NCI-H524 treated with DMSO at 0.1 percent for 48 hours (cell line): ENCODE measurements at regions not wholly inside any gene's neighbourhood (a gene's known extent, or its start where the extent isn't known, plus 50 kb on each side); places are given as distances from the start of the nearest gene placed in this dataset.
"Not testable (repeated sequence)": the region's sequence is repeated elsewhere in the genome, so short reads cannot be mapped to it uniquely, and the experiment has no call there.

ENCODE experiments used
- DNase-seq: peaks from one replicate; lab custom pipeline; 2025; lab: John Stamatoyannopoulos, UW

GRCh38 chr2:59276033-59276432, 1034.9 kb upstream of the FANCL start:
- DNase-seq, result no peak

GRCh38 chr2:59266453-59266852, 1025.3 kb upstream of the FANCL start:
- no peak for DNase-seq

DNA sequence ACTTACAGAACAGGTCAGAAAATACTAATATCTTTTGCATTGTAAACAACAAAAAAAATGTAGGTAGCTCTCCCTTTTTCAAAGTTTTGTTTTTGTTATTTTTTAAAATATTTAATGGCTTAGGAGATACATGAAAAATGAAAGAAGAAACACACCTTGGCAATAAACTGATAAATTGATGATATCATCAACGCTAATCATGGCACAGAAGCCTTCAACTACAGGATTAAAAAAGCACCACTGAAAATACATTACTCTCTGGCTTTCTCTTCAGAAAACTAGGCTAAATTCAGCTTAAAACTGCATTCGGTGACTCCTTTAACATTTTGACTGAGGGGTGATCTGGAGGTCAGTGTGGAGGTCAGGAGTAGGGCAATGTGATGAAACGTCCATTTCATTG, 1018.8 kb upstream of the FANCL start:
- no peak for DNase-seq

DNA sequence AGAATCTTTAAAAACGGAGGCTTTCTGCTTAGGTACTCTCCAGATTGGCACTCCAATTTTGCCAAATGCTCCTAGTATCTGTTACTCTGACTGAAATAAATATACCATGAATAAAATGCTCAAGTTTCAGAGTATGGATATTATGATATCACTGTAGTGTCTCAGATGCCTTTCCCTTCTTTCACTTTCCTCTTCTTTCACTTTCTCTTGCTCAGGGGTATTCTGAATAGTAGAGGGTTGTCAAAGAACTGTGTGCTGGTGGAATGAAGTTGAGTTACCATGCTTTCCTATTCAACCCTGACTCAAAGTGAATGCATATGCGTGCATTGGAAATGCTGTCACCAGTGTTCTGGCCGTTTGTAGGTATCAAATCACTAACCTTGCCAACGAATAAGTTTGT, 1015.2 kb upstream of the FANCL start:
- no peak for DNase-seq

DNA sequence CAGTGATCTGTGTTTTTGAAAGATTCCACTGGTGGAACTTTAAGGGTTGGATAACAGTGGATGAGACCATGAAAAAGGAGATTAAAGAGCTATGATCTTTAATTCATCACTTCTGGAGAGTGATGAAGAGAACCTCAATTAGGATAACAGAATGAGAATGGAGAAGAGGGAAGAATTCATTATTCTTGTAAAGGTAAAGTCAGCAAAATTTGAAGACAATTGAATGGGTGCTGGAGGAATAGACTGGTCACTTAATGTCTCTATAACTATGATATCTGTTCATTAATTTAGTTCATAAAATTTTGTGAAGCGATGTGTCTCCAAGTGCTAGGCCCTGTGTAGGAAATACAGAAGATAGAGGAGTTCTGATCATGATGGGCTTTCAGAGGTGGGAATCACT, 1013.2 kb upstream of the FANCL start:
- no peak for DNase-seq

- no peak for DNase-seq
Measured at GRCh38 chr2:59250307-59250677, 1009.2 kb upstream of the FANCL start.

DNA sequence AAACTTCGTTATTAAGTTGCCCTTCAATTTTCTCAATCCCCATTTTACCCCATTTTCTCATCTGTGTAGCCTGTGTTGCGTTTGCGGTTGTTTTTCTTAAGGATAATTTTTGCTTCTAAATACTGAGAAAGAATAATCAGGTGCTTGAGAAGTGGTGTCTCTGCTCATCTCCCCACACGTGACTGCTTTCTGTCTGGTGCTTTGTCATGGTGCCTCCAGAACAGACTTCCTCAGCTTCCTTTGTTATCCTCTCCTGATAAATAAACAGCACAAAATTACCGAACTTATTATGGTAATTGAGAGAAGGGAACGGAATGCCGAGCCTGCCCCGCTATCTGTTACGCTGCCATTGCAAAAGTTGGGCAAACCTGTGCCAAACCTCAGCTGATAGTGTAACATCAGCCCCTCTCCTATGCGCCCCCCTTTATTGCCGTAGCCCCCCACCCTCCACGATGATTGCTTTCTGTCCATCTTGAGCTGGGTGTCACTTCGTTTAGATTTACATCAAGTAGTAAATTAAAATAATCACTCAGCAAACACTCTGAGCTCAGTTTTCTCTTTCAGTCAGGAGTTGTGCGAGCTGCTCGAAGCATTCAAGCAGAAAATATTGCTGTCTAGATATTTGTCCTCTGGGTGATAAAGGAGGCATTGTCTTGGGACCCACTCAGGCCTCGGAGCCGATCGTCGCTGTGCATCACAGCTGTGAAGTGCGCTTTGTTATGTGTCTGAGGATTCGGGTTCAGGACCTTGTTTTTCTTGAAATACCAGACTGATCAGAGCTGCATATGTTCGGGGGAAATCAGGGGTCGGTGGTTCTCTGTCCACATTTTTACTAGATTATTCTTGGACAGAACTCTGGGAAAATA, 1008.5 kb upstream of the FANCL start:
- no peak for DNase-seq

DNA sequence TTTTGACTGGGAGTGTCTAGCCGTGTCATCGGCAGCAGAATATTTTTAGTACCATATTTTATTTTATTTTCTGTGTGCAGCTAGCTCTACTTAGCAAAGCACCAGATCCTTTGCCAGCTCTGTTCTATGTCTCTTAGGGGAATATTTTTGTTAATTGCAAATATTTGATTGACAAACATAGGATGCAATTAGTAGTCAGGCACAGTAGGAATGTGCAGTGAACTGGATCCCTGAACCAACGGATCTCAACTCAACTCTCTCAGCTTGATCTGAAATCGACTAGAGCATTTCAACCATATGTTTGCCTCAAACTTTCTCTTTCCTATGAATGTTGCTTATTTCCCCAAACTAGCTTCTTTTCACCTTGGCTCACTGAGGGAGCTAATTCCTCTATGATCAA, 998.0 kb upstream of the FANCL start:
- DNase-seq, result no peak

- DNase-seq, result no peak
Measured at GRCh38 chr2:59237311-59237710, 996.2 kb upstream of the FANCL start.

- no peak for DNase-seq
Measured at GRCh38 chr2:59236723-59237122, 995.6 kb upstream of the FANCL start.

DNA sequence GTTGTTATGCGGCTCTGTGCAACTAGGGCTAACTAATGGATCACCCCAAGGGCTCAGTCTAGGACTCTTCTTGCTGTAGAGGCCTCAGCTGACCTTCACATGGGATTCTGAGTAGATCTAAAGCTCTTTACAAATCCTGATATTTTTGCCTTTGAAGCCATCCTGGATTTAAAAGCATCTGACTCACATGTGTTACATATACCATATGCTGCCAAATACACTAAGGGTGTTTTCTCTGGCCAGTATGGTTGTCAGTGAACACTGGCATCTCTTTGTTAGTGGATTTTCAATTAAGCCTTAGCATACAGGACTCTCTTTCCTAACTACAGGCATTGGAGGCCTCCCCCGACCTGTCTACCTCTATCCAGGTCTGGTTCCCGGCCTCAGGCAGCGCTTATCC, 992.8 kb upstream of the FANCL start:
- DNase-seq, result no peak

- no peak for DNase-seq
Measured at GRCh38 chr2:59233448-59233847, 992.3 kb upstream of the FANCL start.

- DNase-seq, result no peak
Measured at GRCh38 chr2:59232394-59233165, 991.5 kb upstream of the FANCL start.

DNA sequence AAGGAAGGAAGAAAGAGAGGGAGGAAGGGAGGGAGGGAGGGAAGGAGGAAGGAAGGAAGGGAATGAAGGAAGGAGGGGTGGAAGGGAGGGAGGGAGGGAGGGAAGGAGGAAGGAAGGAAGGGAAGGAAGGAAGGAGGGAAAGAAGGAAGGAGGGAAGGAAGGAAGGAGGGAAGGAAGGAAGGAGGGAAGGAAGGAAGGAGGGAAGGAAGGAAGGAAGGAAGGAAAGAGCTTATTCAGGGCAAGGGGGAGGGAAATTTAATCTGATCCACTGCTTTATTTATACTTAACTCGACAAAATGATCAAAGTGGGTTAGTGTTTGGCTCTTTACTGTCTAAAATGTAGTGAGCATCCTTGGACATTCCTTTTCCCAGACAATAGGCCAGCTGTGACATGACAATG, 985.2 kb upstream of the FANCL start:
- not testable (repeated sequence) for DNase-seq

GRCh38 chr2:59223742-59224141, 982.6 kb upstream of the FANCL start:
- DNase-seq, result no peak

DNA sequence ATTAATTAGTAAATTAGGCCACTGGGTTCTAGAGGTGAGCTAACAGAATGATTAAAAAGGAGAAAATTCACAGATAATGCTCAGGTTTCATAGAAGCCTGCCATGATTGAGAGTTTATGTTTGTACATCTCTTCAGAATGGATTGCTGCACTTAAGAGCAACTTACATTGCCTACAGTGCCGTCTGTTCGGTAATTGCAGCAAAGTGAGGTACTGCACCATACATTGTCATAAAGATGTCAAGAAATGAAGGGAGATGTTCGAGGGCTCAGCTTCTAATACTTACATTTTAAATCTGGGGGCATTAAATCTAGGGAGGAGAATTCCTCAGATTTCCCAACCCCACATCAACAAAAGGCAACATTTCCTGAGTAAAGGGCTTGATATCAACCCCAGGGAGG, 976.2 kb upstream of the FANCL start:
- no peak for DNase-seq

DNA sequence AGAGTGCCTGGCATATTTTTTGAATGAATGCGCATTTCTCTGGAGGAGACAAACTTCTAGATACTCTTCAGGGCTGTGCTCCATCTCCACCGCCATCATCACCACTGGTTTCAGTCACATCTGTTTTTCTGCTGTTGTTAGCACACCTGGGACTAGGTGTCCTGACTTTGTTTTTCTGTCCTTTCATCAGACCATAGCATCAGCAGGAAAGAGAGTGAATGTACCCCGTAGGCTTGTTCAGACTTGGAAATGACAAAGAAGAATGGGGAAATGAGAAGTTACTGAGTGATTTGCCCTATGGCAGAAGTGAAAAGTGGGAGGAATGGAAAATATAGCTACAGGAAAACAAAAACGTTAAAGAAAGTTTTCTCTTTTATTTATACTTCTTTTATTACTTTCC, 965.2 kb upstream of the FANCL start:
- DNase-seq, result no peak

- no peak for DNase-seq
Measured at GRCh38 chr2:59204040-59204439, 962.9 kb upstream of the FANCL start.

DNA sequence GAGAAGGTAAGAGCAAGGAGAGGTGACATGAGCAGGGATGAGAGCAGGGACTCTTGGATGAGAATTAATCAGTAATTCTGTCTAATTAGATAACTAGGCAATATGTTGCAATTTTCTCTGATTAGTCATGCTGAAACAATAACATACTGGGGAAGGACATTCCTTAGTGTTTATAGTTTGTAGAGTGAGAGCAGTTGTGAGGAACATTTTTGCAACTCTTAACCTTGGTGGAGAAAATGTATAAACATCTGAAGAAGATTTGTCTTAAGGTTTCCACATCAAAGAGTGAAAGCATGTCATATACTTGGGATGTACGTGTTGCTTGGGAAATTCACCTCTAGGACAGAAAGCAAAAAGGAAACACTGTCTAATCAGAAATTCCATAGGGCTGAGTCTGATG, 955.4 kb upstream of the FANCL start:
- DNase-seq, result no peak

- DNase-seq, result no peak
Measured at GRCh38 chr2:59195851-59196250, 954.7 kb upstream of the FANCL start.

GRCh38 chr2:59191781-59192180, 950.7 kb upstream of the FANCL start:
- DNase-seq, result no peak

DNA sequence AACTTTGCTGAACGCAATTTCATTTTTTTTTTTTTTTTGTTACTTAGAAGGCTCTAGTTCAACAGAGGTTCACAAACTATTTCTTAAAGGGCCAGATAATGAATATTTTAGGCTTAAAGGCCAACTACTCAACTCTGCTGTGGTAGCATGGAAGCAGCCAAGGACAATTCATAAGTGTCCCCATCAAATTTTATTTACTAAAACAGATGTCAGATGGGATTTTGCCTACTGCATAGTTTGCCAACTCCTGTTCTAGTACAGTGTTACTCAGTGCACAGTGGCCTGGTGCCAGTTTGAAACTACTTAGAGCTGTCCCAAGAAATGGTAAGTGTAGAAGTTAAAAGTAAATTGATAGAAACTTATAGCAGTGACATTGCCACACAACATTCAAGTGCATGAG, 949.4 kb upstream of the FANCL start:
- DNase-seq, result no peak

- no peak for DNase-seq
Measured at GRCh38 chr2:59184276-59185020, 943.3 kb upstream of the FANCL start.
